Frontal cortex (tissue), 3 donors: ENCODE measurements at regions not wholly inside any gene's neighbourhood (a gene's known extent, or its start where the extent isn't known, plus 50 kb on each side); places are given as distances from the start of the nearest gene placed in this dataset.

ENCODE experiments used
- DNase-seq, 2 donors: peaks; one replicate each; pipeline ENCODE4 v3.0.0; 2012; ENCODE audit warnings: low spot score in 2 of 2
- FAIRE-seq: peaks from 2 replicates; lab custom pipeline; 2012; peaks lifted over from hg19 to GRCh38; lab: Jason Lieb, UNC
- donor health status: control.
- donor health status: control.
- donor health status: control.

DNA sequence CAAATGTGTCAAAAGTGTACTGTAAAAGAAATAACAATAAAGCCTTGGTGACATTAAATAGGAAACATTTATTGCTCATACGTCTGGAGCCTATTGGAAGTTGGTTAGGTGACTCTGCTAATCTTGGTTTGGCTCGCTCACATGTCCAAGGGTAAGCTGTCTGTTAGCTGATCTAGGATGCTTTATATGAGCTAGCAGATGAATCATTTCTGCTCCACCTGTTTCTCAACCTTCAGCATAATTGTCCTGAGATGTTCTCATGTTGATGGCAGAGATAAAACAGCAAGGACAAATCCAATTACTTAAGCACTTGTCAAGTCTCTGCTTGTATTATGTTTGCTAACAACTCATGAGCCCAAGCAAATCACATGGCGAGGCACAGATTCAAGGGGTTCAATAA is 56.0 kb upstream of the CD53 start:
- no peak for DNase-seq
- FAIRE-seq, result no peak

DNA sequence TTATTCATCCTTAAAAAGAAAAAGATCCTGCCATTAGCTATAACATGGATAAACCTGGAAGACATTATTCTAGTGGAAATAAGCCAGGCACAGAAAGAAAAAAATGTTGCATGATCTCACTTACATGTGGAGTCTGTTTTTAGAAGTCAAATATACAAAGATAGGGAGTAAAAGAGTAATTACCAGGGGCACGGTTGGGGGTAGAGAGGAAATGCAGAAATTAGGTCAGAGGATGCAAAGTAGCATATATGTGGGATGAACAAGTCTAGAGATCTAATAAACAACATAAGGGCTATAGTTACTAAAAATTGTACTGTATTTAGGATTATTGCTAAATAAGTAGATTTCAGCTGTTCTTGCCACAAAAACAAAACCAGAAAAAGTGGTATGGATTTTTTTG is 61.4 kb upstream of the CD53 start:
- no peak for DNase-seq
- FAIRE-seq, result no peak

DNA sequence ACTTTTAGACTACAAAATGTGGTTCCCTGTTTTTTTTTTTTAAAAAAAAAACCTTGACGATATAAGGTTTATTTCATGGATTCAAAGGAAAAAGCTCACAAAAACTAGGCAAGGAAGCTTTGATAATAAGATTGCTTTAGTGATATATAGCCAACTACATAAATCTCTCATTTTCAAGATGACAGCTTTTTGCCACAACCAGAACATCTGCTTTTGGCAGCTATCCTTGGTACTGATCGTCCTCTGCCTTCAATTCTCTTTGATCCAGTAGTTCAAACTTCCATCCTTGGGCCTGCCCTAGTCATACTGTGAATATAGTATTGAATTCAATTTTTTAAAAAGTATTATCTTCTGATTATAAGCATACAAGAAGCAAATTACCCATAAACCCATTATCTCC is 72.9 kb upstream of the CD53 start:
- FAIRE-seq, result no peak
- no peak for DNase-seq

GRCh38 chr1:110798691-110799256 is 74.2 kb upstream of the CD53 start:
- no peak for DNase-seq
- no peak for FAIRE-seq

GRCh38 chr1:110788673-110789072 is 84.3 kb upstream of the CD53 start:
- FAIRE-seq (no peak), DNase-seq (no peak)

DNA sequence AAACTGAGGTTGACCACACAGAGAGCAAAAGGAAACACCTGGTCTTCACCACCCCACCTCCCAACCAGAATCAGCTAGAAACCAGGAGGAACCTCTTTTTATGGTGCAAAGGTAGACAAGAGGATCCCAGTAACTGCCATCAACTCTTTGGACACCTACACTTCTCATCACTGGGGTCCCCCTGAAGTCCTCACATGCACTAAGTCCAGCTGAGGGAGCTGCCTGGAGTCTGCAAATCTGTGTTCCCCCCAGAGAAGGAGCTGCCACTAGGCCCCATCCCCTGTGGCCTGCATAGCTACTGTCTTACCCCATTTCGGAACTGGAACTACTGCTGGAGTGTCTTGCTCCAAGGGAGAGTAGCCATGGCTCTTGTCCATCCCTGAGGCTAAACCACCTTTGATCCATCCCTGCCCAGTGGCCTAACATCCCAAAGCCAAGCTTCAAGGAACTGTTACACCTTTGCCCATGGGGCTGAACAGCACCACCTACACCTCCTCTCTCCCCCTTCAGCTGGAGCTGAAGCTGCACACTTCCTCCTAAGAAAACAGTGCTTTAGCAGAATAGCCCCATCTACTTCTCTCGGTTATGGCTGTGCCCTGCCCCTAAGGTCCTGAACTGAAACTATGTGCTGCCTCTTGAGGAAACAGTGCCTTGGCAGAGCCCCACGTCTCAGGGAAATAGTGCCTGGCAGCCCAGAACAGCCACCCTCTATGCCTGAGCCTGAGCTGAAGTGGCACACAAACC is 85.4 kb upstream of the CD53 start:
- DNase-seq (no peak), FAIRE-seq (no peak)

- no peak for FAIRE-seq
Observed at GRCh38 chr1:110786802-110787327, 86.1 kb upstream of the CD53 start.

GRCh38 chr1:110785612-110786011 is 87.3 kb upstream of the CD53 start:
- no peak for DNase-seq
- FAIRE-seq, result no peak

More at GRCh38 chr1:110786802-110787327, 86.1 kb upstream of the CD53 start:
- no peak for DNase-seq

DNA sequence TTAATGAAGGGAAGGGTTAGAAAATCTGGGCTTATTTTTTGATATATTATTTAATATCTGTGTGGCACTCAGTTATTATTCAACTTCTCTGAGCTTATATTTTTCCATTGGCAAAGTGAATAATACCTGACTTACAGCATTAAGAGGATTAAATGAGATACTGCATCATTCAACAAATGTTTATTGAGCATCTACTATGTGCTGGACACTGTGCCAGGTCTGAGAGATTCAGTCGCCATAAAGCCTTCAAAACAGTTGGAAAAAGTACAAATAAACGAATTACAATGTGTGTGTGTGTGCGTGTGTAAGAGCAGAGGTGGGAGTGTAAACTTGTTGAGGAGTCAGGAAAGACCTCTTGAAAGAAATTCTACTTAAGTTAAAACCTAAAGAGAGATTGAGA is 87.9 kb upstream of the CD53 start:
- no peak for FAIRE-seq

DNA sequence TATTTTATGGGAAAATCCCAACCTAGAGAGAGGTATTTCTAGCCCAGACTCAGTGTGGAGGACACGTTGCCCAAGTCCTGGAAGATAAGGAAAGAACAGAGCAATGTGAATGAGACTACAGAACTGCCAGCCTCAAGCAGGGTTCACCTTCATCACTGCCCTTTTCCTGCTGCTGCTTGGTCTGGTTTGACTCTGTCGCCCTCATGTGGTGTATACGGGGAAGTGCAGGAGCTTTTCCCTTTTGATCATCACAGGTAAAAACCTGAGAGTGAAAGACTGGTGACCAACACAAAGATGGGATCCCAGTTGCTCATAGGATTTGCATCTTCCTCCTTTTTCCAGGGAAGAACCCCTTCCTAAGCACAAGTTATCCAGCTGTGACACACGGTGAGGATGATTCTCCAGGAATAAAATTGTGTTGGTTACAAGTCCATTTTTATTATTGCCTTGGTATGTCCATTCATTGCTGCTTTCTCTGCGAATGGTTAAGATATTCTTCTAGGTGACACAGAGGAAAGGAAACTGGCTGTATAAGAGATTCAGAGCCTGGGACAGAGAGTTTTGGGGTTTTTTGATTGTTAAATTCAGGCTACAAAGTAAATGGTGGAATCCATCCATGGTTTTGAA is 89.5 kb upstream of the CD53 start:
- DNase-seq, result peak in 1 of 2 donors; percentile 43
- no peak for FAIRE-seq

More for the DNA sequence above, 87.9 kb upstream of the CD53 start:
- no peak for DNase-seq

DNA sequence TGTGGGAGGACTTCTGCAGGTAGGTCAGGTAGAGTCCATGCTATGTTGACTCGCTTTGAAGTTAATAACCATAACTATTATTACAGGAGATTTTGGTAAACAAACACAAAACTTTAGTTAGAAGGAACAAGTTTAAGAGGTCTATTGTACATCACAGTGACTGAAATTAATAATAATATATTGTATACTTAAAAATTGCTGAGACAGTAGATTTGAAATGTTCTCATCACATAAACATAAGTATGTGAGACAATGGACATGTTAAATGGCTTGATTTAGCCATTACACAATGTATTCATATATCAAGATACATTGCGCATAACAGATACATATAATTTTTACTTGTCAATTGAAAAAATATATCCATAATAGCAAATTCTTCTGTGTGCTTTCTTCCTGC is 91.4 kb upstream of the CD53 start:
- FAIRE-seq (no peak), DNase-seq (no peak)

GRCh38 chr1:110780600-110781484 is 92.1 kb upstream of the CD53 start:
- no peak for FAIRE-seq
- peak; percentile 14 to 57 for DNase-seq

DNA sequence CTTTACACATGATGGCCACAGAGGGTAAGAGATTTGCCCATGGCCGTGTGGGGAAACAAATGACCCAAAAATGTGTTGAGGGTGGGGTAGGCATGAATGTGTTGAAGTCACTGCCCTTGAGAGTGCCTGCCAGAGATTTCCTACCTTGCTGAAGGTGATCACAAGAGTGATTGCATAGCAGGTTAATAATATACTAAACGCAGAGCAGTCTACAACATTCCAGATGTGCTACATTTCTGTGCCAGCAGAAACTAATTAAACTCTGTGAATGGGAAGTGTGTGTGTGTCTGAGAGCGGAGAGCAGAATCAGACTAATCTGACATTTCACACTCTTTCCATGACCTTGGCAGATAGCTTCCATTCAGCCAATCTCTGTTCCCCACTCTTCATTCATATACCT is 93.3 kb upstream of the CD53 start:
- FAIRE-seq (no peak), DNase-seq (no peak)

GRCh38 chr1:110778821-110779220 is 94.1 kb upstream of the CD53 start:
- FAIRE-seq (no peak), DNase-seq (no peak)

GRCh38 chr1:110777228-110777627 is 95.7 kb upstream of the CD53 start:
- no peak for DNase-seq
- FAIRE-seq, result no peak

GRCh38 chr1:110774398-110774797 is 98.5 kb upstream of the CD53 start:
- DNase-seq (no peak), FAIRE-seq (no peak)

DNA sequence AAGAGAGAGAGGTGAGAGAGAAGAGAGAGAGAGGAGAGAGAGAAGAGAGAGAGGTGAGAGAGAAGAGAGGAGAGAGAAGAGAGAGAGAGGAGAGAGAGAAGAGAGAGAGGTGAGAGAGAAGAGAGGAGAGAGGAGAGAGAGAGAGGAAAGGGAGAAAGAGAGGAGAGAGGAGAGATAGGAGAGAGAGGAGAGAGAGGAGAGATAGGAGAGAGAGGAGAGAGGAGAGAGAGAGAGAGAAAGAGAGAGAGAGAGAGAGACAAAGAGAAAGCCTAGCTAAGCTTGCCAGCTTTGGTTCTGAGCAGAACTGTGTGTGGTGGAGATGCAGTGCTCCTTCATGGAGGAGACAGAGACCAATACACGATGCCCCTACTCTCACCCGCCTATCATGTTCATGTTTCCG is 99.1 kb upstream of the KCNA3 start:
- DNase-seq (no peak), FAIRE-seq (no peak)

DNA sequence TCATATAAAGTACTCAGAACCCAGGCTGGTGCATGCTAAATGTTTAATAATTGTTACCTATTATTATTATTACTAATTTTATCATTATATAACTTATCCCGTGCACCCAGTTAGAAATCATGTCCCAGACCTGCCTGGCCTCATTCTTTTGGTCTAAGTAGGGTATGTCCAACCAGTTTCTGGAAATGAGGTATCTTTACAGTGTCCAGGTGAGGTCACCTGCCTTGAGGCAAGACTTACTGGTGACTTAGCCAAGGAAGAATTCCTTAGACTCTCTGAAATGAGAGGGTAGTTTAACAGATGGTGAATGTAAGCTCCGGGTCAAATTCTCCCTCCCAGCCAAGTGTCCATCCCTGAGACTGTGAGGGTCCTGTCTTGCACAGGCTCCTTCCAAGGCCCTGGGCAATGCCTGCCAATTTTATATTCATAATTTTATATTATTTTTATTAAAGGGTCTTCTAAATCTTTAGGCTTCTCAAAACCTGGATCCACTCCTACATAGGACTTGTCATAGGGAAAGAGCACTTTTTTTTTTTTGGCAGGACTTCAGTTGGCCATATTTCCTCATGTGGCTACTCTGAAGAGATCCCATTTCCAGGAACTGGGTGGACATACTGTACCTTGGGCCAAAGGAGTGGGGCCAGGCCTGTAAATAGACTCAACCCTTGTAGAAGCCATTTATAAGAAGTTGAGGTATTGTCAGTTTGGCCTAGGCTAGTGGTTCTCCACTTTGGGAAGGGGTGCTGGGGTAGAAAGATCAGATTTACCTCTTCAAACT is 96.7 kb upstream of the KCNA3 start:
- DNase-seq, result no peak
- no peak for FAIRE-seq

GRCh38 chr1:110770832-110771231 is 96.1 kb upstream of the KCNA3 start:
- no peak for DNase-seq
- no peak for FAIRE-seq

DNA sequence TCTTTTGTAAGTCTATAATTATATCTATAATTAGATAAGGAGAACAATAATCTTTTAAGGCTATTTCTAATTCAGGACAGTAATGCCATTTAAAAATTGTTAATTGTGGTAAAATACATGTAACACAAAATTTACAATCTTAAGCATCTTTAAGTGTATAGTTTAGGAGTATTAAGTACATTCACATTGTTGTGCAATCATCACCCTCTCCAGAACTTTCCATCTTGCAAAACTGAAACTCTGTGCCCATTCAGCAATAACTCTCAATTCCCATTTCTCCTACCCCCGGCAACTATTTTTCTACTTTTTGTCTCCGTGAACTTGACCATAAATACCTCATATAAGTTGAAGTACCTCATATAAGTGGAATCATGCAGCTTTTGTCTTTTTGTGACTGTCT is 93.9 kb upstream of the KCNA3 start:
- DNase-seq, result no peak
- no peak for FAIRE-seq
